SK-N-MC (cell line): ENCODE measurements at regions not wholly inside any gene's neighbourhood (a gene's known extent, or its start where the extent isn't known, plus 50 kb on each side); places are given as distances from the start of the nearest gene placed in this dataset.

Experiments used
- EZH2 ChIP-seq: fragments of 200-600 bp; sonication (generic); IDR thresholded peaks from one replicate; pipeline ENCODE4 v1.6.1; 2017; ENCODE audit warnings: antibody characterized with exemption
- POLR2AphosphoS5 ChIP-seq: IDR thresholded peaks from 2 replicates; pipeline ENCODE4 v1.6.1; 2012; ENCODE audit warnings: mild to moderate bottlenecking, low read depth, low read length, borderline replicate concordance

- no peak for TF ChIP-seq POLR2AphosphoS5
- no peak for TF ChIP-seq EZH2
Observed at GRCh38 chrX:6679988-6680387, 145.1 kb upstream of the VCX3A start.
